ENCODE measurements at regions not wholly inside any gene's neighbourhood (a gene's known extent, or its start where the extent isn't known, plus 50 kb on each side); places are given as distances from the start of the nearest gene placed in this dataset.

DNA sequence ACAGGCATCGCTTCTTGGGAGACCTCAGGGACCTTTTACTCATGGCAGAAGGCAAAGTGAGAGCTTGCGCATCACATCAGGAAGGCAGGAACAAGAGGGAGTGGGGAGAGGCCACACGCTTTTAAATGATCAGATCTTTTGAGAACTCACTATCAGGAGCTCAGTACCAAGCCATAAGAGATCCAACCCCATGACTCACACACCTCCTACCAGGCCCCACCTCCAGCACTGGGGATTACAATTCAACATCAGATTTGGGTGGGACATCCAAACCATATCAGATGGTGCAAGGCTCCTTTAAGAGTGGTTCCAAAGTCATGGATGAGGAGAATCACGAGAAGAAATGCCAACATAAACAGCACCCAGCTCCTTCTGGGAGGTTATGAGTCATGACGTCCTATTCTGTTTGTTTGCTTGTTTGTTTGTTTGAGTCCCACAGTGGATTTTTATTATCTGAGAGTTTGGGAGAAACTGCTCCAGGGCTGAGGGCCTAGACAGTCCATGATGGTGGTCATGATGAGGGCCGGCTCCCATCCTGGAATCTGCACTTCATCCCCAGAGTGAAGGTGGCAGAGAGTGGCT is 453.5 kb downstream of the GADD45G start:
- no peak overlapping the region for H3K9ac ChIP-seq (ENCODE audit: low read depth, low read length)
- H3K36me3 ChIP-seq (ENCODE audit: insufficient read depth, low read length), result no peaks in the 10 kb centered on the region
- H3K9me3 ChIP-seq (ENCODE audit: control insufficient read depth, insufficient read depth, low read length), result no peaks in the 10 kb centered on the region
- H3K4me1 ChIP-seq (ENCODE audit: insufficient read depth, low read length), result peaks cover 8% of the 10 kb centered on the region; the same call in 1 of the 2 replicates

DNA sequence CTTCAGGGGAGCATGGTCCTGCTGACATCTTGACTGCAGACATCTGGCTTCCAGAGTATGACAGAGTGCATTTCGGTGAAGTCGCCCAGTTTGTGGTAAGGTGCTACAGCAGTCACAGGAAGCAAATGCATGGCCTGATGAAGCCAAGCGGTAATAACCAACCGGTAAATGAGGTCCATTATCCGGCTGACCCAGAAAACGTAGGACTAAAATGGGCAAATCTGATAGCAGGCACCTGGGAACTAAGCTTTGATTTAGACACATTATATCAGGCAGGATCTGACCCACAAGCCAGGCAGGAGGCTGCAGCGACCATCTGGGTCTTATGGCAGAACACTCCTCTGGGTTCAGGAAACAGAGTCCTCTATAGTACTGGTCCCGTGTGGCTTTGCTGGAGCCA is 454.6 kb downstream of the GADD45G start:
- no peaks in the 10 kb centered on the region for H3K9me3 ChIP-seq (ENCODE audit: control insufficient read depth, insufficient read depth, low read length)
- no peaks in the 10 kb centered on the region for H3K36me3 ChIP-seq (ENCODE audit: insufficient read depth, low read length)
- no peak overlapping the region for H3K9ac ChIP-seq (ENCODE audit: low read depth, low read length)
- H3K4me1 ChIP-seq (ENCODE audit: insufficient read depth, low read length), result peaks cover 8% of the 10 kb centered on the region; the same call in 1 of the 2 replicates

DNA sequence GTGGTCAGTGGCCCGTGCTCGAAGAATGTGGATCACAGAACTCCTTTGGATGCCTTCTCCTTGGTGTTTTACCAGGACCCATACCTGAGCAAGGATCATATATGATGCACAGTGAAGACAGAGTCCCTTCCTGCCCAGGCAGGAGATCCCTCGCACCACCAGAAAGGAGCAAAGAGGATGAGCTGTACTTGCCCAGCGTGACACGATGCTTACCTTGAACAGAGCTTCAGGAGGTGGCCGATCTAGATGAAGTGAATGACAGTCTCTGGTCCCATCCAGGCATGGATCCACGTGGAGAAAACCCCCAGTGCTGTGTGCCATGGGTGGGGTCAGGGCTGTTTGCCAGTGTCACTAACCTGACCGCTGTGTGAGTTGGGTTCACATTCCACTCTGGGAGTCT is 455.4 kb downstream of the GADD45G start:
- Histone ChIP-seq H3K9ac (ENCODE audit: low read depth, low read length) (no peak overlapping the region), H3K9me3 (ENCODE audit: control insufficient read depth, insufficient read depth, low read length) (no peaks in the 10 kb centered on the region), H3K36me3 (ENCODE audit: insufficient read depth, low read length) (no peaks in the 10 kb centered on the region), H3K4me1 (ENCODE audit: insufficient read depth, low read length) (peaks cover 8% of the 10 kb centered on the region; the same call in 1 of the 2 replicates)

DNA sequence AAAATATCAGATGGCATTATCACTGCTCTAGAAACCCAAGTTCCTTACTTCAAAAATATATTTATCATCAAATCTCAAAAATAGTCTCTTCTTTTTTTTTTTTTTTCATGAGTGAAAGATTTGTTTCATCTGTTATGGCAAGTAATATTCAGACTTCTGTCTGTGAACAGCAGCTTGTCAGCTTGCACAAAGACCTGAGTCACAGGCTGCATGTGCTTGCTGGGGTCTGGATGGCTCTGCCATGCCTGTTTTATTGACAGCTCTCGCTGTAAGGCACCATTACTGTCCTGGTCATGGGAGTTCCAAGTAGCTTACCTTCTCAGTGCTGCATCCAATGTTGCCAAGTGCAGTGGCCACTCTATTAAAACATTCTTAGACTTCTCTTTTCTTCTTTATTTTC is 456.4 kb downstream of the GADD45G start:
- Histone ChIP-seq H3K4me1 (ENCODE audit: insufficient read depth, low read length) (peaks cover 8% of the 10 kb centered on the region; the same call in 1 of the 2 replicates), H3K36me3 (ENCODE audit: insufficient read depth, low read length) (no peaks in the 10 kb centered on the region), H3K9me3 (ENCODE audit: control insufficient read depth, insufficient read depth, low read length) (no peaks in the 10 kb centered on the region), H3K9ac (ENCODE audit: low read depth, low read length) (no peak overlapping the region)

DNA sequence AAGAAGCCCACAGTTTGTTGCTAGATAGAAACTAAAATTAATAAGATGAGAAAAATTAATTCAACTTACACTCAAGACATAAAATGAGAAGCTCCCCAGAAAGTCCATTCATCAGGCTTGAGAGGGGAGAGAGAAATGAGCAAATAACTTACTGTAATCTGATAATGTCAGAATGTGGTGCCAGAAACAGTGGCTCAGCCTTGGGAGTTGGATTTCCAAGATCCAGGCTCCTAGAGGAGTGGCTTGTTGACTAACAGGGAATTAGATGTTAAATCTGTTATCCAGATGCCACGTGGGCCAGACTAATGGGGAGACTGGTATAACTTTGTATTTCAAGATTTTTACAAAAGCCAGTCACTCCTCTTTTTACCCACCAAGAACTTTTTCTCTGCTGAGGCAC is 458.2 kb downstream of the GADD45G start:
- Histone ChIP-seq H3K9ac (ENCODE audit: low read depth, low read length) (no peak overlapping the region), H3K4me1 (ENCODE audit: insufficient read depth, low read length) (peaks cover 8% of the 10 kb centered on the region; the same call in 1 of the 2 replicates), H3K9me3 (ENCODE audit: control insufficient read depth, insufficient read depth, low read length) (no peaks in the 10 kb centered on the region), H3K36me3 (ENCODE audit: insufficient read depth, low read length) (no peaks in the 10 kb centered on the region)

DNA sequence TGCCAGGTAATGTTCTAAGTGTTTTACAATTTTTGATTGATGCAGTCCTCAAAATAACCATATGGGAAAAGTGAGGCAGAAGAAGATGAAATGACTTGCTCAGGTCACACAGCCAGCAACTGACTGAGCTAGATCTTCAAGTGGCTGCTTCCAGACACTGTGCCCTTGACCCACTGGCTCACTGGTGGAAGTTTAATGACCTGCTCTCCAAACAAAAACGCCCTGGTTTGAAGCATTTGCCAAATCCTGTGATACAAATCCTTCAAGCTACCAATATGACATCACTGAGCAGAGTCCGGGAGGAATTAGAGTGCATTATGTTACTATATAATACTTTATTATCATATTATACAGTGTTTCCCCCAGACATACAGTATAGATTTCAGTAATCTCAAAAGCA is 459.4 kb downstream of the GADD45G start:
- no peak overlapping the region for H3K9ac ChIP-seq (ENCODE audit: low read depth, low read length)
- peaks cover 8% of the 10 kb centered on the region; the same call in 1 of the 2 replicates for H3K4me1 ChIP-seq (ENCODE audit: insufficient read depth, low read length)
- H3K36me3 ChIP-seq (ENCODE audit: insufficient read depth, low read length), result no peaks in the 10 kb centered on the region
- no peaks in the 10 kb centered on the region for H3K9me3 ChIP-seq (ENCODE audit: control insufficient read depth, insufficient read depth, low read length)

DNA sequence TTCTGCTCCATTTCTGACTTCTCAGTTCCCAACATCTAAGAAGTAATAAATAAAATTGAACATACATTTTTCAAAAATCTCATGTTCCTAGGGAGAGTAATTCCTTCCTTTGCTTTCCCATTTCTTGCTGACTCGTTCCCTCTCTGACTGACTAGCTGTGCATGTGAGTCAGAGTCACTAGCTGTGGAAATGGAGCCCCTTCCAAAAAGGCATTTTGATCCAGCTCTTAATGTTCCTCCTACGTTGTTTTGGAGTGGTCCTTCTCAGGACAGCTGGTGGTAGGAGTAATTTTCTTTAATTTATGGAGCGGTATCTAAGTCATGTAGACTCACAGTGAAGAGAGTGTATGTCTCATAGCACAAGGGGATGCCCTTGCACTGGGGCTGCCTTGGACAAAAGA is 460.2 kb downstream of the GADD45G start:
- H3K9me3 ChIP-seq (ENCODE audit: control insufficient read depth, insufficient read depth, low read length), result no peaks in the 10 kb centered on the region
- H3K36me3 ChIP-seq (ENCODE audit: insufficient read depth, low read length), result no peaks in the 10 kb centered on the region
- no peak overlapping the region for H3K9ac ChIP-seq (ENCODE audit: low read depth, low read length)
- peaks cover 8% of the 10 kb centered on the region; the same call in 1 of the 2 replicates for H3K4me1 ChIP-seq (ENCODE audit: insufficient read depth, low read length)

DNA sequence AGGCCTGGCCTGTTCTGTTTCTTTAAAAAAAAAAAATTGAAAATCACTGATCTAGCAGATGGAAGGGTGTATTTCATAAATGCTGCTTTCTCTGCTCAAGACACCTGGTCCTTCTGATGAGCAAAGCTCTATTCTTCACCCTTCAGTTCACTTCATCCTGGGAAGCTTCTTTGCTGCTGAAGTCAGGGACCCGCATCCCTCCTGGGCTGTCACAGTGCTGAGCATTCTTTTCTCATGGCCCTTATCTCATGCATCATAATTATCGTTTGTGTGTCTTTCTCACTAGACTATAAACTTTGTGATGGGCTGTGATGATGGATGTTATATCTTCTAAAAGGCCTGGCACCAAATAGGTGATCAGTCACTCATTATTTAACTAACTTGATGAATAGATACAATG is 461.0 kb downstream of the GADD45G start:
- peaks cover 8% of the 10 kb centered on the region; the same call in 1 of the 2 replicates for H3K4me1 ChIP-seq (ENCODE audit: insufficient read depth, low read length)
- no peak overlapping the region for H3K9ac ChIP-seq (ENCODE audit: low read depth, low read length)
- H3K9me3 ChIP-seq (ENCODE audit: control insufficient read depth, insufficient read depth, low read length), result no peaks in the 10 kb centered on the region
- H3K36me3 ChIP-seq (ENCODE audit: insufficient read depth, low read length), result no peaks in the 10 kb centered on the region

DNA sequence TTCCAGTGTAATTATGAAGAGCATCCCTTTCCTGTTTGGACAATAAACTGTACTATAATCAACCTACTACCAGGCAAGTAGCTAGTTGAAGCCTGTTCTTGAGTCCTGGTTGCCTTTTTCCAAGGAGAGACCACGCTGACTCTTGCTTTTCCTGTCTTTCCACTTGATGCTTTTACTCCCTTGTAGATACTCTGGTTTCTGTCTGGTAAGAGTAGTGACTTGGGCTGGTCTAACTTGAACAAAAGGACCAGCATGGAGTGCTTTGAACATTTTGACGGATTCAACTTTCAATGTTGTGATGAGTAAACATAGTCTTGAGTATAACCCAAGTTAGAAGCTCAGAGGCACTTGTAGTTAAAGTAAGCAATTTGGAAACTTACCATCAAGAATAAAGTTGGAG is 464.3 kb downstream of the GADD45G start:
- Histone ChIP-seq H3K4me1 (ENCODE audit: insufficient read depth, low read length) (no peaks in the 10 kb centered on the region), H3K9ac (ENCODE audit: low read depth, low read length) (no peak overlapping the region), H3K36me3 (ENCODE audit: insufficient read depth, low read length) (no peaks in the 10 kb centered on the region), H3K9me3 (ENCODE audit: control insufficient read depth, insufficient read depth, low read length) (no peaks in the 10 kb centered on the region)

DNA sequence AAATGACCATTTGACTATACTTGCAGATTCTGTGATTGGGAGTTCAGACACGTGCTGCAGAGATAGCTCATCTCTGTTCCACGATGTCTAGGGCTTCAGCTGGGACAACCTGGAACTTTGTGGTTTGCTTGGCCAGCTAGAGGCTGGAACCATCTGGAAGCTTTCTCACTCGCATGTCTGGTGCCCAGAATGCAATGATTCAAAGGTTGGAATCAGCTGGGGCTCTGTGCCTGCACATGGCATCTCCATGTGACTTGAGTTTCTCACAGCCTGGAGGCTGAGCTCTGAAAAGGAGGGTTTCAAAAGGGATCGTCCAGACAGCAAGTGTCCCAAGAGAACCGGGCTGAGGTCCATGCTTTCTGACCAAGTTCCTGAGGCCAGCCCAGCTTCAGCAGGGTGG is 465.2 kb downstream of the GADD45G start:
- no peak overlapping the region for H3K9ac ChIP-seq (ENCODE audit: low read depth, low read length)
- H3K9me3 ChIP-seq (ENCODE audit: control insufficient read depth, insufficient read depth, low read length), result no peaks in the 10 kb centered on the region
- H3K4me1 ChIP-seq (ENCODE audit: insufficient read depth, low read length), result no peaks in the 10 kb centered on the region
- no peaks in the 10 kb centered on the region for H3K36me3 ChIP-seq (ENCODE audit: insufficient read depth, low read length)

DNA sequence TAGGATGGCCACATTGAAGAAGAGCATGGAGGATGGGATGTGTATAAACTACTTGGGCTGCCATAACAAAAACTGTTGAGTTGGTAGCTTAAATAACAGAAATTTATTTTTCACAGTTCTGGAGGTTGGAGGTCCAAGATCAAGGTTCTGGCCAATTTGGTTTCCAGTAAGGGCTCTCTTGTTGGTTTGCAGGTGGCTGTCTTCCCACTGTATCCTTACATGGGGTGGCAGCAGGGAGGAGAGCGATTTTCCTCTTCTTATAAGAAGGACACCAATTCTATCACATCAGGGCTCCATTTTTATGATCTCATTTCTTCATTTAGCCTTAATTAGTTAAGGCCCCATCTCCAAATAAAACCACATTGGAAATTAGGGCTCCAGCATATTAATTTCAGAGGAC is 465.7 kb downstream of the GADD45G start:
- Histone ChIP-seq H3K36me3 (ENCODE audit: insufficient read depth, low read length) (no peaks in the 10 kb centered on the region), H3K4me1 (ENCODE audit: insufficient read depth, low read length) (no peaks in the 10 kb centered on the region), H3K9me3 (ENCODE audit: control insufficient read depth, insufficient read depth, low read length) (no peaks in the 10 kb centered on the region), H3K9ac (ENCODE audit: low read depth, low read length) (no peak overlapping the region)

DNA sequence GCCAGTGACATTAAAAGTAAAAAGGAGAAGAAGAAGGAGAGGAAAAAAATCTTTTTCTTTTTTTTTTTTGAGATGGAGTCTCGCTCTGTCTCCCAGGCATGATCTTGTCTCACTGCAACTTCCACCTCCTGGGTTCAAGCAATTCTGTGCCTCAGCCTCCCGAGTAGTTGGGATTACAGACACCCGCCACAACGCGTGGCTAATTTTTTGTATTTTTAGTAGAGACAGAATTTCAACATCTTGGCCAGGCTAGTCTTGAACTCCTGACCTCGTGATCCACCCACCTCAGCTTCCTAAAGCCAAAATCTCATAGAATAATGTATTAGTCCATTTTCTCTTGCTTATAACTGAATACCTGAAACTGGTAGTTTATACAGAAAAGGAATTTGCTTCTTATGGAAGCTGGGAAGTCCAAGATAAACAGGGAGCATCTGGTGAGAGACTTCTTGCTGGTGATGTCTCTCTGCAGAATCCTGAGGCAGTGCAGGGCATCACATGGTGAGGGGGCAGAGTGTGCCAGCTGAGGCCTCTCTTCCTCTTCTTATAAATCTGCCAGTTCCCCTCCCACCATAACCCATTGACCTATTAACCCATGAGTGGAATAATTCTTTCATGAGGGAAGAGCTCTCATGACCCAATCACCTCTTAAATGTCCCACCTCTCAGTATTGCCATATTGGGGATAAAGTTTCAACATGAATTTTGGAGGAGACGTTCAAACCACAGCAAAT is 466.3 kb downstream of the GADD45G start:
- Histone ChIP-seq H3K4me1 (ENCODE audit: insufficient read depth, low read length) (no peaks in the 10 kb centered on the region), H3K36me3 (ENCODE audit: insufficient read depth, low read length) (no peaks in the 10 kb centered on the region), H3K9ac (ENCODE audit: low read depth, low read length) (no peak overlapping the region), H3K9me3 (ENCODE audit: control insufficient read depth, insufficient read depth, low read length) (no peaks in the 10 kb centered on the region)

DNA sequence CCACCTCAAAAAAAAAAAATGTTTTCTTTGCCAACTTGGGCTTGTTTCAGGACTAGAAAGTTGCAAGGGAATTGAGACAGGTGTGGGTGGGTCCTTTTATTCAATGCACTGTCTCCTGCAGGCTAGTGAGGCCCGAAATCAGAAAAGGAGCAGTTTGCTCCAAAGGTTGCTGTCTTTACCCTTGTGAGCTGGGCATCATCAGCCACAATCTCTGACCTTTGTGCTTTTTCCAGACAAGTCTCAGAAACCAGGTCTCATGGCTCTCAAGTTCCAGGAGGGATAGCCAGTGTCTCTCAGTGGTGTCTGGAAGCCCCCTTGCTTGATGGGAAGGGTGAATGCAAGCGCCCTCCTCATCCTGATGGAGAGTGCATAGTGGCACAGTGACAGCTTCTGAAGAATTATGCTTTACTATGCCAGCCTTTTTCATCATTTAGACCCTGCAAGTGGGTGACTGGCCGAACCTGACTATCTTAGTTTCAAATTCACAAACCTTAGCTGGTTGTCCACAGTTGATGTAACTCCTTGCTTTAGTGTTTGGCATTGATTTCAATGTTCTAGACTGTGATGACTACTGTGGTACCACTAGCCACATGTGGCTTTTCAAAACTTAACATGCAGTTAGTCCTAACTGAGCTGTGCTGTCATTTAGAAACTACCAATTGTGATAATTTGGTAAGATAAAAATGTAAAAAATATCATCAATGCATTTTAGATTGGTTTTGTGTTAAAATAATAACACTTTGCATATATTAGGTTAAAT is 468.6 kb downstream of the GADD45G start:
- Histone ChIP-seq H3K9me3 (ENCODE audit: control insufficient read depth, insufficient read depth, low read length) (no peaks in the 10 kb centered on the region), H3K9ac (ENCODE audit: low read depth, low read length) (no peak overlapping the region), H3K4me1 (ENCODE audit: insufficient read depth, low read length) (no peaks in the 10 kb centered on the region), H3K36me3 (ENCODE audit: insufficient read depth, low read length) (no peaks in the 10 kb centered on the region)

DNA sequence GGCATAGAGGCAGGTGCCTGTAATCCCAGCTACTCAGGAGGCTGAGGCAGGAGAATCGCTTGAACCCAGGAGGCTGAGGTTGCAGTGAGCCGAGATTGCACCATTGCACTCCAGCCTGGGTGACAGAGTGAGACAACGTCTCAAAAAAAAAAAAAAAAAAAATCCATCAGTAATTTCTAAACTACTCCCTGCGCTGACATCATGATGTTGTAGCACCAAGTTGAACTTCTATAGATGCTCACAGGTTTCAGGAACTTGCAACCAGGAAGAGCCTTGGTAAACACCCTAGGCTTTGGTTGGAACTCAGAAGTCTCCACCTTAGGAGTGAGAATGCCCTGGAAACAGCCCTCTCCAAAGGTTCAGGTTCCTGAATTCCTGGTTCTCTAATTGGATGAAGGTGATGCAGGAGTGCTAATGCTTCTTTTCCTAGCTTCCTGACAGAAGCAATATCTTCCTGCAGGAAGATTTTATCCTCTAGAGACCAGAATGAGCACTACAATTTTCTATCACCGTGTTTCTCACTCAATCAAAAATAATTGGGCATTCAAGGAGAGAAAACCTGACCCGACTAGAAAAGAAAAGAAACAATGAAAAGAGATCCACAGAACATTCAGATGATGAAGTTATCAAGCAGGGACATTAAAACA is 469.6 kb downstream of the GADD45G start:
- no peaks in the 10 kb centered on the region for H3K9me3 ChIP-seq (ENCODE audit: control insufficient read depth, insufficient read depth, low read length)
- H3K4me1 ChIP-seq (ENCODE audit: insufficient read depth, low read length), result no peaks in the 10 kb centered on the region
- H3K36me3 ChIP-seq (ENCODE audit: insufficient read depth, low read length), result no peaks in the 10 kb centered on the region
- H3K9ac ChIP-seq (ENCODE audit: low read depth, low read length), result no peak overlapping the region

All from ES-I3 (cell line).